Epithelial cell of proximal tubule (primary cell): ENCODE measurements at regions not wholly inside any gene's neighbourhood (a gene's known extent, or its start where the extent isn't known, plus 50 kb on each side); places are given as distances from the start of the nearest gene placed in this dataset.
A peak's percentile ranks its signal among the peaks of the same experiment; 100 is the strongest.
"Not testable (repeated sequence)": the region's sequence is repeated elsewhere in the genome, so short reads cannot be mapped to it uniquely, and the experiment has no call there.

Source experiments
- DNase-seq: peaks from one replicate; pipeline ENCODE4 v3.0.0-alpha.2; 2011; ENCODE audit warnings: low read depth
- H3K4me3 ChIP-seq: 2 replicates; pipeline ENCODE4 v1.5.1; 2011; ENCODE audit warnings: low read depth, mild to moderate bottlenecking, low read length
- CTCF ChIP-seq: conservative IDR thresholded peaks from 2 replicates; pipeline ENCODE4 v1.5.1; 2012; ENCODE audit warnings: low read depth, mild to moderate bottlenecking, low read length

GRCh38 chr2:58749041-58749440 lies 507.9 kb upstream of the FANCL start:
- no peak for DNase-seq
- no peak overlapping the region for H3K4me3 ChIP-seq
- TF ChIP-seq CTCF: no peak

GRCh38 chr2:58745334-58745733 lies 504.2 kb upstream of the FANCL start:
- DNase-seq, H3K4me3 ChIP-seq: not testable (repeated sequence)

GRCh38 chr2:58740426-58740825 lies 499.3 kb upstream of the FANCL start:
- DNase-seq: no peak
- H3K4me3 ChIP-seq: no peak overlapping the region
- no peak for TF ChIP-seq CTCF

- no peak for TF ChIP-seq CTCF
- no peak overlapping the region for H3K4me3 ChIP-seq
- DNase-seq: no peak
Measured at GRCh38 chr2:58739033-58739432, 497.9 kb upstream of the FANCL start.

- peak; percentile 35 for DNase-seq
- TF ChIP-seq CTCF: no peak
- no peak overlapping the region for H3K4me3 ChIP-seq
Measured at GRCh38 chr2:58734365-58734764, 493.2 kb upstream of the FANCL start.

GRCh38 chr2:58732999-58733398 lies 491.9 kb upstream of the FANCL start:
- no peak overlapping the region for H3K4me3 ChIP-seq
- DNase-seq: no peak
- no peak for TF ChIP-seq CTCF

GRCh38 chr2:58731488-58731869 lies 490.4 kb upstream of the FANCL start:
- no peak overlapping the region for H3K4me3 ChIP-seq
- DNase-seq: no peak
- no peak for TF ChIP-seq CTCF
